GM18505 (cell line): ENCODE measurements at regions not wholly inside any gene's neighbourhood (a gene's known extent, or its start where the extent isn't known, plus 50 kb on each side); places are given as distances from the start of the nearest gene placed in this dataset.
A peak's percentile ranks its signal among the peaks of the same experiment; 100 is the strongest.

Experiments
- ATAC-seq: cut with Tn5 transposase; IDR thresholded peaks from one replicate; pipeline ENCODE4 v1.9.1; 2021; ENCODE audit not compliant: unreplicated experiment
- POLR2A ChIP-seq: IDR thresholded peaks from 4 replicates; pipeline ENCODE4 v1.6.1; 2011; ENCODE audit warnings: borderline replicate concordance; ENCODE audit not compliant: insufficient read depth, insufficient read length; ENCODE audit errors: extremely low read depth

GRCh38 chr15:31852933-31853799, 177.1 kb upstream of the CHRNA7 start:
- no peak for TF ChIP-seq POLR2A
- no peak for ATAC-seq

GRCh38 chr15:31856581-31856980, 173.7 kb upstream of the CHRNA7 start:
- TF ChIP-seq POLR2A, result no peak

DNA sequence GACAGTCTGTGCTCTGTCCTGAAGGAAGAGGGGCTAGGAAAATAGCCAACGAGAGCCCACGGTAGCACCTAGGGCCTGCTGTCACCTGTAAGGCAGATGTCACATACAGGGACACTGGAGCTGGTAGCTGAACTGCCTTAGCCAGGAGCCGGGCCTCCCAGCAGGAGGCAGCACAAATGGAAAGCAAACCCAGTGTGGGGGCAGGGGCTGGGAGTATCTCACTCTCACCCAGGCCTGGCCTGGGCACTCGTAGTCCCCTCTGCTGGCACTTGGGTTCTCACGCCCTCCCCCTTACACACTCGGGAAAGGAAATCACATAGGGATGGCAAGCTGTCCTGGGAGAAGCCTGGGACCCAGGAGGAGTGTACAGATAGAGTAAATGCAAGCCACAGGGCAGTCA, 173.1 kb upstream of the CHRNA7 start:
- ATAC-seq, result no peak
- no peak for TF ChIP-seq POLR2A

More at GRCh38 chr15:31856581-31856980, 173.7 kb upstream of the CHRNA7 start:
- no peak for ATAC-seq

DNA sequence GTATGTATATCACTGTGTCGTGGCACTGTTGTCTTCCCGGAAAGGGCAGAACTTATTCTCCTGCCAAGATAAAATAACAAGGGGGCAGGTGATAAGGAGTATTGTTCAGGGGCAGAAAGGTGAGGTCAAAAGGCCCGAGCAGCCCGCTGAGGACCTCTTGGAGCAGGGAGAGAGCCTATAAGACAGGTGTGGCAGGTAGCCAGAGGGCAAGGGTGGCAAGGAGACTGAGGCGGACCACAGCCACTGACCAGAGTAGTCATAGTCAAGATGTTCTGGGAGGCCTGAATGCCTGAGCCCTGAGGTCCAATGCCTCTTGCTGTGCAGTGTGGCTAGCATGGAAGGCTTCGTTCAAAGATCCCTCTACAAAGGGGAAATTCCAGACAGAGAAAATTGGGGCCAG, 172.3 kb upstream of the CHRNA7 start:
- ATAC-seq, result no peak
- TF ChIP-seq POLR2A, result no peak

DNA sequence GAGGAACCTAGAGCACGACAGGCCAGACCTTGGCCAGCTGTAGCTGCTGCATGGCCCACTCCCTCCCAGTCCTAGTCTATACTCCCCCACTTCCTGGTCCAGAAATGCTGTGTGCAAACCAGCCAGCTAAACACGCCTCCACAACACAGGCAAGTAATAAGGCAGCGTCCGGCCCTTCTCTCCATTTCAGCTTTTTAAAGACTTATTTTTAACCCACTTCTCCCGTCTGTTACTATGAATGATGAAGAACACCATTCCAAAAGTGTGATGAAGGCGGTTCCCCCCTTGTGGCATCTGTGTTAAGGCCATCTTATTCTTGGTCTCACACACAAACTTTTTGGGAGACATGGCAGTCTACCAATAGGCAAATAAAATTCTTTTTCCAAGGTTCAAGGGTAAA, 164.1 kb upstream of the CHRNA7 start:
- no peak for ATAC-seq
- no peak for TF ChIP-seq POLR2A

GRCh38 chr15:31867536-31868442, 162.5 kb upstream of the CHRNA7 start:
- no peak for ATAC-seq
- TF ChIP-seq POLR2A, result no peak

- no peak for TF ChIP-seq POLR2A
- no peak for ATAC-seq
Observed at GRCh38 chr15:31869686-31870307, 160.5 kb upstream of the CHRNA7 start.

DNA sequence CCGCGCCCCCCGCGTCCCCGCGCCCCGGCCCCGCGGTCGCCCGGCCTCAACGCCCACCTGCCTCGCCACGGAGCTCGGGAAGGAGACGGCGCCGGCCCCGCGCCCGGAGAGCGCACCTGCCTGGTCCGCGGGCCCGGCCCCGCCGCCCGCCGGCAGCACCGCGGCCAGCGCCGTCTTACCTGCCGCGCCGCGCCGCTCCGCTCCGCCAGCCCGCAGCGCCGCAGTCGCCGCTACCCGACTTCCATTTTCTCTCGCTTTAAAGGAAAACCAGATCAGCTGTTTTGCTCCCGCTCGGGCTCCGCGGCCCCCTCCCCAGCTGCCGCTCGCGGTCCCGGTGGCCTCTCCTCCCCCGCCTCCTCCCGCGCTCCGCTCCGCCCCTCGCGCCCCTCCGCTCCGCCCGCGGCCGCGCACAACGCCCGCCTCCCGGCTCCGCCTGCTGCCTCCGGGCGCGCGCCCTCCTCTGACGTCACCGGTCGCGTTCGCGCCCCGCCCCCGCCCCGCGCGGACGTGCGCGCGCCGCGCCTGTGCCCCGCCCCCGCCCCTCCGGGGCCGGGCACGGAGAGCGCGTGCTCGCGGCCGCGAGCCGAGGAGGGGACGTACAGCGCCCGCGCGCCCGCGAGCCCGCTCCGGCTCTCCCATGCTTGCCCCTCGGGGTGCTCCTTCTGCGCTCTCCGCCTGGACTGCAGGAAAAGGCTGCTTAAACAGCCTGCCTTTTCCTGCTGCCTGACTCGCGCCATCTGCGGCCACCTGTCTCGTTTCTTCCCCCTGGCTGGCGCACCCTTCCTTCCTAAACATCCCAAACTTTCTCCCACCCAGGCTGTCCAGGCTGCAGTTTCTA, 159.8 kb upstream of the CHRNA7 start, which contains the start of gene OTUD7A:
Gene OTUD7A (minus strand): TSS at position 346 of the 838 bp plus-strand sequence.
- ATAC-seq, result peak; percentile 91
- TF ChIP-seq POLR2A, result no peak

- no peak for TF ChIP-seq POLR2A
- ATAC-seq, result no peak
Observed at GRCh38 chr15:31871166-31871886, 159.0 kb upstream of the CHRNA7 start.

- no peak for TF ChIP-seq POLR2A
- ATAC-seq, result no peak
Observed at GRCh38 chr15:31871887-31872281, 158.4 kb upstream of the CHRNA7 start.

GRCh38 chr15:31887246-31887645, 143.1 kb upstream of the CHRNA7 start:
- ATAC-seq, result no peak

DNA sequence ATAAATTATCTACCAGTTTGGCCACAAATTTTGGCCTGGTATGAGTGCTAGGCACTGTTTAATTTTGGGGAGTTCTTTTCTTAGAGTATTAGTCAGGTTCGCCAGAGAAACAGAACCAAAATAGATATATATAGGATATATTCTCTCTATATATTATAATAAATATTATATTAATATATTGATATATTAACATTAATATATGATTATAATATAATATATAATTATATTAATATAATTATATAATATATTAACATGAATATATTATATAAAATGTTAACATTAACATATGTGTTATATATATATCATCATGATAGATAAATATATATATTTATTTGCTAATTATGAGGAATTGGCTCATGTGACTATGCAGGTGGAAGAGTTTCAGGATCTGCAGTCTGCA, 137.8 kb upstream of the CHRNA7 start:
- ATAC-seq, result no peak
- no peak for TF ChIP-seq POLR2A

More at GRCh38 chr15:31887246-31887645, 143.1 kb upstream of the CHRNA7 start:
- TF ChIP-seq POLR2A, result no peak
